DMS153 (cell line): ENCODE measurements at regions not wholly inside any gene's neighbourhood (a gene's known extent, or its start where the extent isn't known, plus 50 kb on each side); places are given as distances from the start of the nearest gene placed in this dataset.

Source experiments
- DNase-seq: peaks from one replicate; lab custom pipeline; 2025; lab: John Stamatoyannopoulos, UW

GRCh38 chrX:42946544-42947194 is 168.7 kb upstream of the PPP1R2C start:
- no peak for DNase-seq

- DNase-seq: no peak
Measured at GRCh38 chrX:42948723-42949657, 171.0 kb upstream of the PPP1R2C start.

- DNase-seq: no peak
Measured at GRCh38 chrX:42951747-42952146, 173.8 kb upstream of the PPP1R2C start.

GRCh38 chrX:42952621-42953020 is 174.7 kb upstream of the PPP1R2C start:
- DNase-seq: no peak

GRCh38 chrX:42954880-42955279 is 176.9 kb upstream of the PPP1R2C start:
- DNase-seq: no peak

- DNase-seq: no peak
Measured at GRCh38 chrX:42955349-42955748, 177.4 kb upstream of the PPP1R2C start.

- DNase-seq: no peak
Measured at GRCh38 chrX:42967681-42968300, 189.8 kb upstream of the PPP1R2C start.

- no peak for DNase-seq
Measured at GRCh38 chrX:42973321-42973720, 195.4 kb upstream of the PPP1R2C start.

GRCh38 chrX:42975906-42976305 is 197.9 kb upstream of the PPP1R2C start:
- DNase-seq: no peak

- no peak for DNase-seq
Measured at GRCh38 chrX:42976746-42977366, 198.9 kb upstream of the PPP1R2C start.

GRCh38 chrX:42978655-42979379 is 200.9 kb upstream of the PPP1R2C start:
- no peak for DNase-seq

- DNase-seq: no peak
Measured at GRCh38 chrX:42988700-42989099, 210.7 kb upstream of the PPP1R2C start.

- DNase-seq: no peak
Measured at GRCh38 chrX:42992199-42992943, 214.4 kb upstream of the PPP1R2C start.

- DNase-seq: no peak
Measured at GRCh38 chrX:42996861-42997260, 218.9 kb upstream of the PPP1R2C start.

- DNase-seq: no peak
Measured at GRCh38 chrX:43000121-43000520, 222.2 kb upstream of the PPP1R2C start.

- DNase-seq: no peak
Measured at GRCh38 chrX:43002526-43003203, 224.7 kb upstream of the PPP1R2C start.

GRCh38 chrX:43003204-43003565 is 225.2 kb upstream of the PPP1R2C start:
- no peak for DNase-seq

- DNase-seq: no peak
Measured at GRCh38 chrX:43003939-43004338, 226.0 kb upstream of the PPP1R2C start.

- DNase-seq: no peak
Measured at GRCh38 chrX:43005561-43005960, 227.6 kb upstream of the PPP1R2C start.

- DNase-seq: no peak
Measured at GRCh38 chrX:43008356-43008755, 230.4 kb upstream of the PPP1R2C start.

GRCh38 chrX:43016021-43016420 is 238.1 kb upstream of the PPP1R2C start:
- no peak for DNase-seq
